GM12892 (cell line): ENCODE measurements at regions not wholly inside any gene's neighbourhood (a gene's known extent, or its start where the extent isn't known, plus 50 kb on each side); places are given as distances from the start of the nearest gene placed in this dataset.

Experiments used
- POLR2A ChIP-seq: IDR thresholded peaks from 2 replicates; pipeline ENCODE4 v1.6.1; 2011; ENCODE audit warnings: low read depth, low read length, control low read depth
- POLR2AphosphoS5 ChIP-seq: IDR thresholded peaks from 2 replicates; pipeline ENCODE4 v1.6.1; 2011; ENCODE audit warnings: low read depth, low read length, control low read depth
- TAF1 ChIP-seq: IDR thresholded peaks from 2 replicates; pipeline ENCODE4 v1.6.1; 2011; ENCODE audit warnings: low read depth, mild to moderate bottlenecking, control low read depth, low read length, borderline replicate concordance

DNA sequence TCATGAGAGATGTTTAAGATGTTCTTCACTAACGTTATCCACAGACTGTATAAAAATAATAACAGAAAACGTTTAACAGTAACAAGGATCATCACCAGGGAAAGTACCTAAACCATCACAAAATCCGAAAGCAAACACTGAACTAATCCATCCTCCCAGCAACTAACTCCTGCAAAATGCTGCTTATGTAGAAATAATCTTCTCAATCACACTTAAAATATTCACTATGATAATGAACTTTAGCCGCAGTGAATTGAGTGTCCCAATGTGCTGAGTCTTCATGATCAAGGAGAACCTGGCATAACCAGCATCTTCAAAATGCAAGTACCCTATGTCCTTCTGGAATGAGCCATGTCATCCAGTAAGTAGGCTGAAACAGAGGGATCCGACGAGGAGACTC lies 166.1 kb downstream of the LTN1 start:
- no peak for TF ChIP-seq POLR2A
- no peak for TF ChIP-seq TAF1
- TF ChIP-seq POLR2AphosphoS5, result no peak
